Activated naive CD4-positive, alpha-beta T cell treated with Interleukin-2 at 50 U/mL for 16 hours (primary cell): ENCODE measurements at regions not wholly inside any gene's neighbourhood (a gene's known extent, or its start where the extent isn't known, plus 50 kb on each side); places are given as distances from the start of the nearest gene placed in this dataset.
A peak's percentile ranks its signal among the peaks of the same experiment; 100 is the strongest.

Experiments used
- DNase-seq: peaks from one replicate; pipeline ENCODE4 v3.0.0-alpha.2; 2020

DNA sequence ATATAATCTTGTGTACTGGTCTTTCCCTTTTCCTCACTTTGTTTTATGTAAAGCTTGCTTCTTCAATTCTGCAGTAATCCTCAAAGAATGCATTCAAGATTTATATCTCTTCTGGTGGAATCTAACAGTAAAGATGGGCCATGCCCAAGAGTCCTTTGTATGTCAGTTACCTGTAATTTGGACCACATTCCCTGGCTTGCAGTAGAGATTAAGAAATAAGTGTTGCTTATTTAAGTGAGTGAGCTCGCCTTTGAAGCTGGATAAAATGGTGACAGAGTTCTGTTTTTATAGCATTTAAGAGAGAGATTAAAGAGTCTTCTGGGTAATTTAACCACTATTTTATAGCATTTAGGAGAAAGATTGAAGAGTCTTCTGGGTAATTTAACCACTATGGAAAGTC, 262.1 kb upstream of the ATP2B1 start:
- DNase-seq: no peak

DNA sequence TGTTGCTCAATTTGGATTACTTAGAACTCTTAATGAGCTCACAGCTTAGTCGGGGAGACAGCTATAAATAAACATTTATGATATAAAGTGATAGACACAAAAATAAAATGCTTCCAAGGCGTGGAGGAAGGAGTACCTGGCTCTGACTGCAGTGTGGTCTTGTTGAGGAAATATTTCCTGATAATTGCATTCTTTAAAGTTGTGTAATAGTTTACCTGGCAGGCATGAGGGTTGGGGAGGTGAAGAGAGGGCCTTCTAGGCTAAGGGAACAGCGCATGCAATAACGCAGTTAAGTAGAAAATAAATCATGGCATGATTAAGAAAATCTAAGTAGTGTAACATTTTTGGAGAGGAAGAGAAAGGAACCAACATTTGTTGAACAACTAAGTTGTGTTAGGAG, 260.5 kb upstream of the ATP2B1 start:
- DNase-seq: no peak

DNA sequence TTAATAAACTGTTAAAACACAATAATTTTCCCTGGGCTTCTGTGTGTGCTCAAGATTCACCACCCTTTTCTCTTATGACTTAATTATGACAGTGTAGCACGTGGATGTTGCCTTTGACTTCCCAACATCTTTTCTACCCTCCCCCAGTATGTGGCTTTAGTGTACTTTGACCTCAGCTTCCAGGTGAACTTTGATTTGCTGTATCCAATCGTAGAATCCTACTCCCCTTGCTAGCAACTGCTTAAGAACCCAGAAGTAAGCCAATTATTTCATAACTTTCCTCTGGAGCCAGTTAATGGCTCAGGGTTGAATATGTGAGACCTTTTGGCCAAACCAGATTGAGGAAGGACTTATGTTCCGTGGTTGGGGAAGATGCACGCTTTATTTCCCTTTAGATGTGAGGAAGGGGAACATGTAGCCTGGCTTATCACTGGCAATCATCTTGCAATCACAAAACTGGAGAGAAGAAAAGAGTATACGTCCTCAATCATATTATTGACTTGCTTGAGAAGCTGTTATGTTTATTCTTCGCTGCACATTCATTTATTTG, 259.6 kb upstream of the ATP2B1 start:
- no peak for DNase-seq

DNA sequence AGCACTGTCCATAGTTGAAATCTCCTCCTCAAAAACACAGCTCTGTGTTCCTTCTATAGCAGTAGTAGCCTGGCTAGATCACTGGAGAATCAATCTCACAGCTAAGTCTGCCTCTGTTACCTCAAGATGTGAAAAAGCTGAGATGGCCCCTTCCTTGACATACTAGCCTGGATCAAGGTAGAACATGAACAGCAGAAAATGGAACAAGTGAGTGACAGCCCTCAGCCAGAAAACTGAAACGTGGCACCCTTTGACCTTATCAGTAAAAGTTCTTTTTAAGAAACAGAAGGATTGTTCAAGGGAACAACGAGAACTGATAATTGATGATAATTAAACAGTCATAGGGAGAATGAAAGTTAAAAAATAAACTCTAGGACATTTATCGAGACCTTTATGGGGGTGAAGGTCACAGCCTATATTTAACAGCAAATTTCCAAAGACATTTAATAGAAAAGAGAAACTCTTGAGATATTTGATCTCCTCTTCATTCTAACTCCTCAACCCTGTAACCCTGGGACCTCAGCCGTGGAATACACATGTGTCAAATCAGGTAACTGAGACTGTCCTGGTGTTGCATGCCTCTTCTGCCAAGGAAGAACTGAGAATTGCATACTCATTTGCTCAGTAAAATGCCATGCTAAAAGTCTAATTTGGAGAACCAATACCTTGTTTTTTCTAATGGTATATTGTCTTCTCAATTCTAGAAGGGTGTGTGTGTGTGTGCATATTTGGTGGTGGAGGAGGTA, 258.0 kb upstream of the ATP2B1 start:
- no peak for DNase-seq

DNA sequence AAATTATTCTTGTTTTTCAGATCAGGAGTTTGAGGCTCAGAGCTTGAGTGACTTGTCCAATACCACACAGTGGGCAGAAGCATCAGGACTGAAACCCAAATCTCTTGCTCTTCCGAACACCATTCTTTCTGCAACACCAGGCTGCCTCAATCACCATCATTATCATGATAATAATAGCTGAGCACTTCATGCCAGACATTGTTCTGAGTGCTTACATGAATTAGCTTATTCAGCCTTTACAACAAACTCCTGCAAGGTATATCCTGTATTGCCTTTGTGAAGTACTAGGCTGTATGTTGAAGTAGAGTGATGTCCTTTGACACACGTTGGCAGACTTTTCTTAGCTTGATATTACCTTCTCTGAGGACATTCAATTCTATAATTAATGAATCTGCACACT, 257.4 kb upstream of the ATP2B1 start:
- DNase-seq: no peak

DNA sequence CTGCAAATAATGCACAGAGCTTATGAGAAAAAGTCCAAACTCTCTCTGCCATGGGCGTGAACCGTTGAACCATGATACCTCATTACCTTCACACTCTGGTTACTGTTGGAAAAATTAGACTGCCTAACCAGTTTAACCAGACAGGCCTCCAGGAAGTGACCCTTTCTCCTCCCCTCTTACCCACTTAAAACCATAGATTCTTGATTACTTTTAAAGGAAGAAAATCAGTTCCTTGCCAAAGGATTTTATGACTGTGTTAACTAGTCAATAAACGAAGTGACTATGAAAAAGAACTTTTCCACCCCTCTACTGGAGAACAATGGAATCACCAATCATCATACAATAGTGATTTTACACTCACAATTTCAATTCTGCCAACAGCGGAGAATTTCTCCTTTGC, 254.0 kb upstream of the ATP2B1 start:
- DNase-seq: no peak

DNA sequence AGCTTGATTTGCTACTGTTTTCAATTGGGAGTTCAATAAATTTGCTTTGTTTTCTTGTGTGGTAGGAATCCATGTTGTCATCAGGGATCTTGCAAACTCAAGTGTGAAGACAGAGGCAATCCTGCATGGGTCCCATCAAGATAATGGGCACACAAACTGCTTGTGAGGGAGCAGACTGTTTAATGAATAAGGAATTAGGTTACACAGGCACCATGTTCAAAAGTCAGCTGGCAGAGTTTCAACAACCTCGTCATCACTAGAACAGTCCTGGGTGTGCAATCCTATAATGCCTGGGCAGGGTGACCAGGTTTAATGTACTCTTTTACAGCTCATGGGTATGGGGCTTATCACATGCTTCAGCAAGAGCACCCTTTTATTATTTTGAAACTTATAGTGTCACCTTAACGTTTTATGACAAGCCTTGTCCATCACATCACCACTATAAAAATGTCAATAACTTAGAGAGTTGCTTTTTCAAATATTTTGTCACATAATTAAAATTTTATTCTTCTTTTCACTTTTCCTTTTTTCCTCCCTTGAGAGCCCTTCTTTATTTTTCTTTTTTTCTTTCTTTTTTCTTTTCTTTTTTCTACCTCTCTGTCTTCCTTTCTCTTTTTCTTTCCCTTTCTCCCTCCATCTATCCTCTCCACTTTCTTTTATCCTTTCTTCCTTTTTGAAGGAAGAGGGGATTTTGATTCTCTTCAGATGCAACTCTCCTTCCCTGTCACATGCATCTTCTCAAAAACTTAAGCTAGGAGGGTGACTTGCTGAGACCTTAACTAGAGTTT, 252.2 kb upstream of the ATP2B1 start:
- DNase-seq: peak; percentile 13

DNA sequence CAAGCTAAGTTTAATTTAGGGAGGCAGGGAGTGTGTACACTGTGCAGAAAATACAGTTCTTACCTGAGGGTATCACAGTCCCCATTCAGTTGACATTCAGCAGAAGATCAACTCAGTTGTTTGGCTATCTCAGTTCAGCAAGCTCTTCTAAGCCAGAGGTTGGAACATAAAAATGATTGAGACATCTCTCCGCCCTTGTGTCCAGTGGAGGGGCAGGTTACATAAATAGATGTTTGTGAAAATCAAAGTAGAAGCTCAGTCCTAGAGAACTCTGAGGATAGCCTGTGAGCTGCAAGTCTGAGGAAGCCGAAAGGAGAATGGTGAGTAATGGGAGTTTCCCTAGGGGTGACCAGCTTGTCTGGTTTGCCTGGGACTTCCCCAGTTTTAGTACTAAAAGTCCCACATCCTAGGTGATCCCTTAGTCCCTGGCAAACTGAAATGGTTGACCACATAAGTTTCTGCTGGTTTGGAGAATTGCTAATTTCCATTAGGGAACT, 251.4 kb upstream of the ATP2B1 start:
- peak; percentile 30 for DNase-seq

DNA sequence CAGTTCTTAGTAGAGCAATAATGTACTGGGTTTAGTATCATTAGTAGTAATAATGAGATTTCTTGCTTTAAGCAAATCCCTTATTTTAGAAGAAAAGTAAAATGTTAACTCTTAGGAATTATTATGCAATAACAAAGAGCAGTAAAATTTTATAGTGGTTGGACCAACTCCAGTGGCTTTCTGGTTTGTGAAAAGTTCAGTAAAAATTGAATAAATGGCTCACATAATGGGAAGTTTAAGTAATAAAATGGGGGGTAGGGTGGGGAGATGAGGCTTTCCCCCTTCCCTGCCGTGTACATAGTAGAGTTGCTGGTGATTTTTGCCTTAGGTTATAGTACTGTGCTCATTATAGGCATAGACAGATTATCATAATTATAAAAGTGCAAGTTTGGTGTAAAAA, 250.5 kb upstream of the ATP2B1 start:
- DNase-seq: no peak

DNA sequence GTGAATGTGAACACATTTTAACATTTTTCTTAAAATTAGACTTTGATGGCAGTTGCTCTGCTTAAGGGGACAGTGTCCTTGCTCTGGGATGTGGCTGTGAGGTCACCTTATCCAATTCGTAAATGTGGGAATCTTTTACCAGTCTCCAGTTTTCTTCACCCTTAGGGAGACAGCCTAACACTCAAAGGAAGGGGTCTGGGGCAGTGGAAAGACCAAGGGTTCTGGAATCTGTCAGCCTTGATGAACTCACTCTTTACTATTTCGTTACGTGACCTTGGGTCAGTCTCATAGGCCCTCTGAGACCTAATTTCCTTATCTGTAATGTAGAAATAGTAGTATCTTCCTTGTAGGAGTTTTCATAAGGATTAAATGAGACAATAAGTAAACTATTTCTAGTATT, 245.6 kb upstream of the ATP2B1 start:
- no peak for DNase-seq

DNA sequence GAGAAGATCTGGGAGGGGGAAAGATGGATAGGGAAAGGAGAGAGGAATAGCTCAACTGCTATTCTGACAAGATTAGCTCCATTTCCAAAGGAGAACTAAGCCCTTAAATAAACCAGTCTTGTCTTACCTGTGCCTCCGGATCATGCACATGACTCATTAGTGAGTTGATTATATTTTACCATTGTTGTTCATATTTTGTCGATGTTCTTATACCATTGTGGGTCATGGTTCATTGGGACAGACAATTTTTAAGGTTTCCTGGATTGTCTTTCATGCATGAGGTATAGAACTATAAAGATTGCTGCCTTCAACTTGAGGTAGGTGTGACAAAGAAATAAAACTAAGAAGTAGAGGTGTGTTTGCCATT, 243.0 kb upstream of the ATP2B1 start:
- no peak for DNase-seq

DNA sequence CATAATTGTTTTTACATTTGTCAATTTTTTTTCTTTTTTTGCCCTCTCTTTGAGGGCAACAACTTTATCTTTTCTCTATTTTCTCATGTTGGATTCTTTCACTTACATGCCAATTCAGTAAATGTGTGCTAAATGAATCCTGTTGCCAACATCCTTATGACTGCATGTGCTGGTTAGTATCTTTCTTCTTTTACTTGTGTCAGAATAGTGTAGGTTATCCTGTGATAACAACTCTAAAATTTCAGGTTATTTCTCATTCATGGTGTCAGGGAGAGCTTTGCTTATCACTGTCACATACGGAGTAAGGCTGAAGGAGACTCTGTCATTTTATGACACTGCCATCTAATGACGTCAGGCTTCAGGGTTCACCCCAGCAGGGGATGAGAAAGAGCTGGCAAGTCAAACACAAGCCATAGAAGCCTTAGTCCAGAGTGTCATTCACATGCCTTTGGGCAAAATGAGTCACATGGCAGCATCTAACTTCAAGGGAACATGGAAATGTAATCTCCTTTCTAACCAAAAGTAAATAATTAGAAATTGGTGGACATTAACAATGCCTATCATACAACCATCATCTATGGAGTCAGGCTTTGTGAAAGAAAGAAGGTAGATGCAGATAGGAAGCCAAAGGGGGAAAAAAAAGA, 242.5 kb upstream of the ATP2B1 start:
- DNase-seq: peak; percentile 10

DNA sequence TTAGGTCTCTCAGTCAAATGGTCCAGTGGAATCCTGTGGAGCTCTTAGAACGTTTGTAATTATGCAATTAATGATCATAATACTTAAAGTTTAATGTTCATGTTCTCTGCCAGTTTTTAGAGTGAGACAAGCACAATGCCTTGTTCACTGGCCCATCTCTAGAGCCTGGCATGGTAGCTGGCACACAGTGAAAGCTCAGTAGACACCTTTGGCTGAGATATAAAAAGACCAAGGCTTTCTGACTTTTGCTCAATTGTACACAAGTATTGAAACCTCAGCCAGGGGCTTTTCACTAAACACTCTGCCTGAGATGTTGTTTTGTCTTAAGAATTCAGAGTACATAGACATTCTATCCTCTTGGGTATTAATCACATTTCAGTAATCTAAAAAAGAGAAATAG, 241.8 kb upstream of the ATP2B1 start:
- no peak for DNase-seq

DNA sequence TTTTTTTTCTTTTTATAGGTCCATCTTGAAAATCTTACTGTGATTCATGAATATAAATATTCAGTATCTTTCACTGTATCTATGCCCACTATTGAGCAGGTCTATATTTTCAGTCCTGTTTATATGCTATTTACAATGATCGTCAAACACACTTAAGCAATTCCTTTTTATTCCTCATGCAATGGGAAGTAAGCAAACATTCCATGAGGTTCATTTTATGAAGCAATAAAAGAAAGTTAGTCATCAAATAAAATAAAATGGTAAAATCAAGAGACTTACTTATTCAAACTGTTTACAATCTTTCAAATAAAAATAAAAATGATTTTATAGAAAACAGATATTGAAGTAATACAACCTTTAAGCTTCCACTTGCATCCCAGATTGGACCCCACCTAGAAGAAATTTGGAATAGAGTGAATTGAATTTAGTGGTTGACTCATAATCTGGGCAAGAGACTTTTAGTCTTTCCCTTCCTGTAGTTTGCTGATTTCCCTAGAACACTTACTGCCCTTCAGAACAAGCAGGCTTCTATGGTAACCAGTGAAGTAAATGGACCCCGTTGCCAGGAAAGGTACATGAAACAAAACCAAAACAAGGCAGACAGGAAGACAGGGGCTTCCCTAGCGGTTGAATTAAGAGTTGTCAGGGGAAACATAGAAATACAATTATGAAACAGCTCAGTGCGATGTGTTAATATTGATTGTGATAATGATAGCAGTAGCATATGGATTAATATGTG, 241.0 kb upstream of the ATP2B1 start:
- DNase-seq: peak; percentile 40

DNA sequence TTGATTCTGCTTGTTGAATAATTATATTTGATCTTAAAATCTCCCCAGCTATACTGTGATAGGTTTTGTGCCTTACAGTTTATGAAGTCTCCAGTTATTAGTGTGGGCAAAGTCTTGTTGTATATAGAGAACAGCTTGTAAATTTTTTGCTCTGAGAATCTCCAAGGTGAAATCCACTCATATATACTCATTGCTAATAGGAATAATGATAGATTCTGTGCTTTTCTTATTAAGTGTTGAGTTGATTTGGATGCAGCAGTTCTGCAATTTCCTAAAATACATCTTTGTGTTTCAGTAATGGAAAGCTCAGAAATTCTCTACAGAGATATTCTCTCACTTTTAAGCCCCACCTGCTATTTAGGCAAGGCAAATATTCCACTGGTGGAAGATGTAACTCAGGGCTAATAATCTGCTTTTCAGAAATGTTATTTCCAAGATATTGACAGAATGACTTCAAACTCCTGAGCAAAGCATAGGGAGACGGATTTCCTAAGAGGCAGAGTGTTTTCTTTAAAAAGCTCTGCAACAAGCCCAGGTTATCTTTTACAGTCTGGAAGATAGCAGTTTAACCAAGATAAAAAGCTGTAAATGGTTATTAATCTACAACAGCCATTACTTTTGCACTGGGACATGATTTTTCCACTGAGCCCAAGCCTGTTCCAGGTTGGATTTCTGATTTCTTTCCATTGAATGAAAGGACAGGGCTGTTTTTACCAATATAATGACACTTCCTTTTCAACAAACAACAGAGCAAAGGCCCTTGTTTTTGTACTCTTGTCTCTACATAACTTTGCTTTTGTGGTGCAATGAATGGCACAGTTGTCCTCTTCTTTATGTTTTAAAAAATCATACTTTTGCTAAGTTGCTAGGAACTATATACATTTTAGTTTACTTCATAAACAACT, 239.9 kb upstream of the ATP2B1 start:
- DNase-seq: no peak

DNA sequence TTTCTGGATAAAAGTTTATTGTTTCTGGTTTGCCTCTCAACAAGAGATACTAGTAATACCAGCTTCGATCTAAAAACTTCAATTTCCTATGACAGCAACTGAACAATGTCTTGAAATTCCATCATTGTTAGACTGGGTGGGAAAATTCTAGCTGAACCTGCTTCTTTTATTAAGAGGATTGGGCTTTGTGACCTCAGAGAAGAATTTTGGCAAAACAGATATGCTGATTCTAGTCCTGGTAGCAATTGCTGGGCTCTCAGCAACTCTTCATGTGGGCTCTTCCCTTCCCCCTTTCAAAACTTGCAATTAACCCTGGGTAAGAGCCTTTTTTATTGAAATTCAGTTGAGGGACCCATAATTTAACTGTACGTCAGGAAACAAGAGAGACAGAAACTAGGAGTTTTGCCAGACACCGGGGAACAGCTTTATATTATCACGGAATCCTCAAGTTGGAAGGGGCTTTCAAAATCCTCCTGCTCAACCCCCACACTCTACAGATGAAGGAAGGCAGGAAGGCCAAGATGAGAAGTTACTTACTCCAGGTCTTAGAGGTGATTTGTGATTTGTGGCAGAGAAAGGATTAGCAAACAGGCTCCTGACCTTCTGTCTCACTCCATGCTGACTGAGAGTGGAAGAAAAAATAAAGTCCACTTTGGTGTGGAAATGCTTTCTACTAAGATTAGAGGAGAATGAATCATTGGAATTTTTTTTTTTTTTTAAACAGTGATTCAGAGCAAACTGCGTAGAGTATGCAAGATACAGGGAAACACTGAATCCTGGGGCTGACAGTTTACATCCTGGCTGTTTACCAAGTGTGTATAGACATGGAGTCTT, 239.0 kb upstream of the ATP2B1 start:
- no peak for DNase-seq

DNA sequence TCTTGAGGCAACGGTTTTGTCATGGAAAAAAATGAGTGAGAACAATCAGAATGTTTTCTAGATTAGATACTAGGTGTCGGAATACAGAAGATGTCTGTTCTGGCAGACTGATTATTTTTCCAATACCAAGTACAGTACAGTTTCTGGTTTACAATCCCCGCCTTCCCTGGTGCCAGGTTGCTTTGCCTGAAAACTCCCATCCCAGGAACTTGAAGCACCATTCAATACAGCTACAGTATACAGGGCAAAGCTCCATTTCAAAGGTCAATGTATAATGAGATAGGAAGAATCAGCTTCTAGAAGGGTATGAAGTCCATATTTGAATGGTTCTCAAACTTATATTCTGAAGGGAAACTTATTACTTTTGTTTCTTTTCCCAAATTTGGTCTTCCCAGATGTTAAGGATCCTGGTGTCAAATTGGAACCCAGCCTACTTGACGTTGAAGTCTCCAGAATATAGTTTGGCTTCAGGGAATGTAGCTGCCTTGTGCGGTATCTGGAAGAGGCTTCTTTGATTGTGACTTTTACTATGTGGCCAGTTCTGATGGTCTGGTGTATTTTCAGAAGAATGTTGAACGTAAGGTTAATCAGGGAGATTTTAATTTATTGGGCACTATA, 238.0 kb upstream of the ATP2B1 start:
- no peak for DNase-seq

DNA sequence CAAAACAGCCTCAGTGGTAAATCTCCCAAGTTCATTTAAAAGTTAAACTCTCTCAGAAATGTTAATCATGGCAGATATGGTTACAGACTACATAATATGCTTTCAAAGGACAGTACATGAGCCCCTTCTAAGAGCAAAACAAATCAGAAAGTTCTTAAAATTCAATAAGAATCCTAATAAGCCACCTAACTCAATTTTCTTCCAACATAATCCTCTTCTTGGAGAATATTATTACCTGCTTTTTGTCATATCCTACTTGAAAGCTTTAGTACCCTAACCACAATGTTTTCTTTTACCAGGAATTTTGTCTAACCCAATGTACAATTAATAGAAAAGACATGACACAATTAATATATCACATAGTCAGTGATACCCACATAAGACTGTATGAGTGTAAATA, 236.5 kb upstream of the ATP2B1 start:
- DNase-seq: no peak

DNA sequence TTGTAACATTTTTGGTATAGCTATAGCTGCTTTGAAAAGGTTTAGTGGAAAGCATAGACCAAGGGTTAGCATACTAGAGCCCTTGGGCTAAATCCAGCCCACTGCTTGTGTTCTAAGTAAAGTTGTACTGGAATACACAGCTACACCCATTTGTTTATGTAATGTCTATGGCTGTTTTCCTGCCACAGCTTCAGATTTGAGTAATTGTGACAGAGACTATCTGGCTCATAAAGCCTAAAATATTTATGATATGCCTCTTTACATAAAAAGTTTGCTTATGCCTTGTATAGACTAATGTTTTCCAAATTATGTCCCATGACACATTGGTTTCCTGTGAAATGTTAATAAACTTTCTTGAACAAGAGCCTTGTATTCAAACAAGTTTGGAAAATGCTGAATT, 234.8 kb upstream of the ATP2B1 start:
- DNase-seq: no peak

DNA sequence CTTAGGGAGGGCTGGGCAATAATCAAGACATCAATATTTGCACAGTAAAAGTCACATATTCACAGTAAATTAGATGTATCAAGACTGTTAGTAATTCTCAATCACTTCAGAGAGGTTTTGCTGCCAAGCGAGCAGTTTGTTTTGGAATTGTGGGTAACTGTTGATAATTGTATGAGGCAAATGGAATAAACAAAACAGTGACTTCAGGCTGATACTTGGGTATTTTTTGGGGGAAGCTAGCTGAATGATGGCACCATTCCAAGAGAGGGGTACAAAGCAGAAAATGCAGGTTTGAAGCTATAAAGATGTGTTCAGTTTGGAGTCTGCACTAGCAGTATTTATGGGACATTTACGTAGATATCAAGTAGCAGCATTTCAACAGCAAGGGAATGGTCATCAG, 232.8 kb upstream of the ATP2B1 start:
- no peak for DNase-seq
